GM19468 (cell line): ENCODE measurements at regions not wholly inside any gene's neighbourhood (a gene's known extent, or its start where the extent isn't known, plus 50 kb on each side); places are given as distances from the start of the nearest gene placed in this dataset.
A peak's percentile ranks its signal among the peaks of the same experiment; 100 is the strongest.

Source experiments
- ATAC-seq: cut with Tn5 transposase; IDR thresholded peaks from one replicate; pipeline ENCODE4 v1.9.1; 2021; ENCODE audit warnings: mild to moderate bottlenecking, moderate library complexity, moderate number of reproducible peaks; ENCODE audit not compliant: unreplicated experiment; ENCODE audit errors: extremely low read depth

DNA sequence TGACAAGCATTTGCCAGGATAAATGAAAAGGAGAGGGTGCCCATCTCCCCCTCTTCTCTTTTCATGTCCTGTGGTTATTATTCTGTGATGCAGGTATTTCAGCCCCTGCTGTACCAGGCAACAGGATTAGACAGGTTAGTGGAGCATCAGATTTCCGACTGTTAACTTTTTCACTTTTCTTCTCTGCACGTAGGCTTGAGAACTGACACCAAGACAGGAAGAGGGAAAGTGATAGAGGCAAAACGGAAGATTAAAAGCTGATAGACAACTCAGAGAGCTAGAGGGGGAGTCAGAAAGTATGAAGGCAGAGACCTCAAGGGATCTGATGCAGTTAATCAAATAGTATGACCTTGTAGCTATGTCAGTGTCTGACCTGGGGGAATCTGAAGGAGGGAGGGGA is 132.8 kb downstream of the SOX9 start:
- no peak for ATAC-seq

DNA sequence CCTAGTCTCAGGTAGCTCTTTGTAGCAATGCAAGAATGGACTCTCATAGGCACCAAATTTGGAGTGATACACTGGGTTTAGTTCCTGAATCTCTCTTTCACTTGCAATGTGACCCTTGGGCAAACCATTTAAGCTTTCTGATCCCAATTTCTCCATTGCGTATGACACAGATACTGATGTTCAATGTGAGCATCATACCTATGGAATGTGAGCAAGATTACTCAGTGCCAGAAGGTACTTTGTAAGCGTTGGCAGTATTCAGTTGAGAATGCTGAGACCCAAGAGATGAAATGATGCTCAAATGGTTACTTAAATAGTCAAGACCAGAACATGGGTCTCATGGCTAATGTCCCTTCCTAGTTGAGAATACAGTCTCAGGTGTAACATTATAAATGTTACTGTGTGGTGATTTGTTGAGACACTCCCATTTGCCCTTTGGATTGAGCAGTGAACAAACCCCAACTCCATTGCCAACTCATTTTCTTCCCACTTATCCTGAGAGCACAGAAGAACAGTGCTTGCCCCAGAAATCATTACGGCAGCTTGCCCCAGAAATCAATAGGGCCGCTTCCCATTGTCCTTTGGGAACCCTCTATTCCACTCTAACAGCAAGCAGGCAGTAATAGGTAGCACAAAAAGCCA is 134.1 kb downstream of the SOX9 start:
- no peak for ATAC-seq

- ATAC-seq = no peak
Measured at GRCh38 chr17:72255481-72255880, 134.7 kb downstream of the SOX9 start.

DNA sequence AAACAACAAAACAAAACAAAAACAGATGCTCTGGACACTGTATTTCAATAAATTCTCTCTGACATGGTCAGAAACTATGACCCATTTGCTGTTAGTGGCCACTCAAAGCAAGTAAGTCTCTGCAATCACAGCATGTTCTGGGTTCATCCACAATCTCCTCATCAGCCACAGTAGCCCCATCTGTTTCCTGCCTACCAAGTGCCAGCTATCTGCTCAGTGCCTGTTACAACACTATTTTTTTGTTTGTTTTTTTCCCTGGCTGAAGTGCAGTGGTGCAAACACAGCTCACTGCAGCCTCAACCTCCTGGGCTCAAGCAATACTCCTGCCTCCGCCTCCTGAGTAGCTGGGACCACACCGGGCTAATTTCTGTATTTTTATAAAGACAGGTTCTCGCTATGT is 137.9 kb downstream of the SOX9 start:
- ATAC-seq = no peak

DNA sequence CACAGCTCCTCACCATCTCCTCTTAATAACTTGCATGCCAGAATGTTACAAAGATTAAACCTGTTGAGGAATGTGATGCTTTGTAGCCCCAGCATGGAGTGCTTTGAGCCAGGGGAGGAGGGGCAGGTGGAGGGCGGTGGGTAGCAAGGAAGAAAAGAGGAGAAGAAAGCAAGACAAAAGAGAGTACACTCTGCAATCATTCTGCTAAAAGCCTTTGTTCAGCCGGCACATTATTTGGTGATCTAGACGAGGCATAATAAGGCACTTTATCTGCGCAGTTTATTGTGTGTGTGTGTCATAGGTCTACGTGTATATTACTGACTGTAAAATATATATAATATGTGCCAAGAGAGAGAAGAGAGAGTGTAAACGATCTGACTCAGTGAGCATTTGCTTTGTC is 139.1 kb downstream of the SOX9 start:
- ATAC-seq = no peak

DNA sequence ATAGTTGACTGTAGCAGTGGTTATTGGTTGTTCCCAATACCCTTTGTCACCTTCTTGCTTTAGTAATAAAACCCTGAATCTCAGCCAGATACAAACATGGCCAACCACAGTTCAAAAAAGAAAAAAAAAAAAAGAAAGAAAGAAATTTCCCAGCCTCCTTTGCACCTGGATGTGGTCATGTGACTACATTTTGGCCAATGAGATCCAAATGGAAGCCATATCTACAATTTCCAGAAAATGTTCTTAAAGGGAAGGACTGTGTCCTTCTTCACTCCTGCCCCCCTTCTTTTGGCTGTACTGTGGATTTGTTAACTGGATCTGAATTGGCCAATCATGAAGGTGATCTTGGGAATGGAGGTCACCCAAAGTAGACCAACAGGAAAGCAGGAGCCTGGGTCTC is 141.9 kb downstream of the SOX9 start:
- ATAC-seq = no peak

DNA sequence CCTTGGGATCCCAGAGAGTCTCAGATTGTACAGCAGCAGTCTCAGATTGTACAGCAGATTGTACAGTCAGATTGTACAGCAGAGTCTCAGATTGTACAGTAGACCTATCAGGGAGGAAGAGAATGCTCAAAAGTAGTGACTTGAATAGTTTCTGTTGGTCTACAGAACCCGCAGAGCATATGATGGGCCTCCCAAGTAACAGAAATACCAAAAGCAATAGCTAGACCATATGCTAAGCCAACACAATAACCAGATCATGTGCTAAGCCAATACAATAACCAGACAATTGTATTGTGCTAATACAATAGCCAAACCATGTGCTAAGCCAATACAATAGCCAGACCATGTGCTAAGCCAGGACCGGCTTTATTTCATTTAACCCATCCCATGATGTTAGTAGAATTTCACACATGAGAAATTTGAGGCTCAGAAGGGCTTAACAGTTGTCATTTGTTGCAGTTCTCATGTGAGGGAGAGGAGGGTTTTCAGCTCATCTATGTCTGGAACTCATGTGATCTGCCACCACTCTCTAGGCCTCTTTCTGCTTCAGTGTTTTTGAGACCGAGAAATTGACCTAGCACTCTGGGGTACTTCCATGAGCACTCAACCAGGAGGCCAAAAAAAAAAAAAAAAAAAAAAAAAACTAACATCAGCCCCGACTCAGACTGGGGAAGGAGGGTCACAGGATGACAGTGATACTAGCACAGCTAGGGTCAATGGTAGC is 144.0 kb downstream of the SOX9 start:
- peak; percentile 52 for ATAC-seq

DNA sequence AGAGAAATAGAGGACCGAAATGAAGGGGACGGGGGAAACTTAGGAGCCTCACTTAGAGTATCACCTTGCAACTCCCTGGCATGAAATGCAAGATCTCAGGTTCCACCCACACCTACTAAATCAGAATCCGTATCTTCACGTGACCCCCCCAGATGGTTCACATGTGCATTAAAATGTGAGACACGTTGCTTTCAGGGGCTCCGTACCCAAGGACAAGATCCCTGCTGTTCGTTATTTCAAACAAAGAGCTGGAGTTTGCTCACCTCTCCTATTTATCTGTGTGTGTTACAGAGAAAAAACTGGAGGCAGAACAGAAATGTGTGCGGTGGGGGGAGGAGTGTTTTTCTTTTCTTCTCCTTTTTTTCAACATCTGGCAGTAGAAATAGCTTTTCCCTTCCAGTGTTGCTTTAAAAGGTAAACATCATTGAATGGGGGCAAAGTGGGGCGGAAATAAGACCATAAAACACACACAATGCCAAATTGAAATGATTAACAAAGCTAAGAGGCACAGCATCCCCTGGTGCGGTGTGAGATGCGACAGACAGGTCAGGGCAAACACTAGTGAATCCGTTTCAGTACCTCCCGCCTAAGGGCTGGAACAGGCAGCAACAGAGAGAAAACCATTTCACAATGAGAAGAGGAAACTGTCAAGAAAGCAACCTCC is 145.4 kb downstream of the SOX9 start:
- no peak for ATAC-seq

GRCh38 chr17:72267601-72268000 is 146.8 kb downstream of the SOX9 start:
- no peak for ATAC-seq

DNA sequence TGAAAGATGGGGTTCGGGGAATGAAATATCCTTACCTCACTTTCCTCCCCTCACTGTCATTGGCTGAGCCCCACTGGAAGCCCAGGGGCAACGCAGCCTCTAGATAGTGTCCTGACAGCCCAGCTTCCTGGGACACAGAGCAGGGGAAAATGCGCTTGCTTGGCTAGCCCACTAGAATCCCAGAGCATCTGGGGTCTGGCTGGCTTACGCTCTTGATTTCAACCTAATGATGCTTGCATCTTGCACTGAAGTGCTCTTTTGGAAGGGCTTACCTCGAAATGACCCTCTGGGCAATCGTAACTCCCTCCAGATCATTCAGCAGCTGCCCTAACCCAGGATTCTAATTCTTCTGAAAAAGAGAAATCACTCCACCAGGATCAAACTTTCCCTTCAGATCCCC is 147.6 kb downstream of the SOX9 start:
- ATAC-seq = no peak

DNA sequence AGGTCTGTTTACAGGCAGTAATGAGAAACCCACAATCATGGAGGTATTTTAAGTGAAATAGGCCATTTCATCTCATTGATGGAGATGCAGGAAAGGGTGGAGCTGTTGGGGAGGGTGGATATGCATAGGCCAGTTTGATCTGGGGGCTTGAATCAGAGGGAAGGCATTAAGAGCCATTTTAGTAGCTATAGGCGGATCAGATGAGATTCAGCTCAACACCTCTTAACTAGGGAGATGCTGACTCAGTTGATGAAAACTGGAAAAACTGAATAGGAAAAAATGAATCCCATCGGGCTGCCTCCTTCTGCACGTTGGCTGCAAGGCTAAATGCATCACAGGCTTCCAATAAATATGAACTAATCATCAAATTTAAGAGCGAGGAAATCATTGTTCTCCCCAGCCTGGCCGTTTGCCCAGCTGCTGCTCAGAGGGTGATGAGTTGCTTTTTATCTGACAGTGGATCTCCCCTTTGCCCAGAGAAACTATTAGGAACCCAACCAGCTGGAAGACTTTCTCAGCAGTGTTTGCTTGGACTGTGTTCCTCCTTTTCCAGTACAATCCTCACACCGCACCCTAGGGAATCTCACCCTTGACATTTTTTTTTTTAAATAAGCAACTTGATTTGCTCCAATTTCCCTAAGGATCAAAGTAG is 149.6 kb downstream of the SOX9 start:
- ATAC-seq = no peak

DNA sequence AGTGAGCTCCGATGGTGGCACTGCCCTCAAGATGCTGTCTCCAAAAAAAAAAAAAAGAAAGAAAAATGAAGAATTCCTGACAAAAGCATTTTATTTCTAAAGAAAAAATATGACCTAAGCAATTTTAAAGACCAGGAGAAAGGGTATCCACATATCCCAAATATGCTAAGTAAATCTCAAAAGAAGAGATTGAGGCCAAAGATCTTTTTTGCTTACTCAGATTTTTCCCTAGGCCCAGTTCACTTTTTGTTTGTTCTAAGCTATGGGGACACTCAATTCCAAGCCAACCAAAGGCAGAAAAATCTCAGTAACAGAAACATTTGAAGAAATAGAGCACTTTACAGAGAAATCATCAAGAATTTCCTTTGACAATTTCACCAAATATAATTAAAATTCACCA is 150.8 kb downstream of the SOX9 start:
- ATAC-seq = no peak

GRCh38 chr17:72273289-72274056 is 152.7 kb downstream of the SOX9 start:
- ATAC-seq = no peak

GRCh38 chr17:72274614-72275013 is 153.8 kb downstream of the SOX9 start:
- ATAC-seq = no peak

DNA sequence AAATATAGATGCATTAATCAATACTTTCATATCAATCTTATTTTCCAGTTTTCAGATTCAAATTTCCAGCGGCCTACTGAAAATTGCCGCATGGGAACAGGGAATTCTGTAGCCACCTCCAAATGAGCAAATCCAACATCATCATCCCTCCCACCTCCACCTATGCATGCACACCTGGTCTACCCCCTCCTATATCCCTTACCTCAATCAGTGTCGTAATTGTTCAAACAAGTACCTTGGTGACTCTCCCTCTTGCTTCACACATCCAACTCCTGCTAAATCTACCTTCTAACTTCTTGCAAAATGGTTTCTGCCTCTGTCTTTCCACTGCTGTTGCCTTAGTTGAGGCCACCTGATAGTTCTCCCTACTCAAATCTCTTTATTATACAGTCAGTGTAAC is 160.1 kb downstream of the SOX9 start:
- no peak for ATAC-seq

GRCh38 chr17:72282439-72283029 is 161.7 kb downstream of the SOX9 start:
- no peak for ATAC-seq

DNA sequence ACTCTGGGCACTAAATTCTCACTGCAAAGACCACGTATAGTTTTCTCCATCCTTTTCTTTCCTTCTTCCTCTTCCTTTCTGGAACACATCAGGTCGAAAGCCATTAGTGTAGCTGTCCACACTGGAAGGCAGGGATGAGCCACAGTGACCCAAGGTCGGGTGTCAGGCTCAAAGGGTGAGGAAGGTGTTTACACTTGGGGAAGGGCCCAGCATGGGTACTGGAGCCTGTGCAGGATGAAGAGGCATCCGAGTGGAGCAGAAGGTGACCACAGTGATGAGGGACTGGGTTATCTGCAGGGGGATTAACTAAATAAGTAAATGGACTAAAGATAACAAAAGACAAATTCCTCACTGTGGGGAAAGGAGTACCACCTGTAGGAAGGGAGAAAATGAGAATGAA is 164.0 kb downstream of the SOX9 start:
- ATAC-seq = no peak

GRCh38 chr17:72287586-72287985 is 166.8 kb downstream of the SOX9 start:
- ATAC-seq = no peak

DNA sequence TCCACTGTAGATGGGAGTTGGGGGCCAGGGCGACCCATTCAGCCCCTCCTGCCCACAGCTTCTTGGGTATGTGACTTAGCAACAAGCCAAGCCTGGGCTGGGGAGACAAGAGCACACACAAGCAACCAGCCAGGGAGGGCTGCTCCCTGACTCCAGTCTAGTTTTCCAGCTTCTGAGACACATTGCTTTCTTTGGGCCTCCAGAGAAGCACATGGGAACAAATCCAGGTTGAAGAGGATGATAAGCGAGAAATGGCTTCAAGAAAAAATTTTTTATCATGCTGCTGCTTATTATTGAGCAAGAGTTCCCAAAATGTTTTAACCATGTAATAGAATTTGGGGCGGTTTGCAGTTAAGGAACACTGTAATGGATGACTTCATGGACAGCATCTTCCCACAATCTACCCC is 173.7 kb downstream of the SOX9 start:
- ATAC-seq = no peak

GRCh38 chr17:72295916-72296315 is 175.1 kb downstream of the SOX9 start:
- ATAC-seq = no peak
